ENCODE measurements at regions not wholly inside any gene's neighbourhood (a gene's known extent, or its start where the extent isn't known, plus 50 kb on each side); places are given as distances from the start of the nearest gene placed in this dataset.

- H3K23ac ChIP-seq (ENCODE audit: low read depth, low read length): no peak overlapping the region
- no peak overlapping the region for H2AK5ac ChIP-seq (ENCODE audit: low read depth, low read length)
- no peaks in the 10 kb centered on the region for H3K9me1 ChIP-seq (ENCODE audit: insufficient read depth, low read length)
- CTCF ChIA-PET: no interaction called here
- H3K27ac ChIP-seq (ENCODE audit: insufficient read depth, low read length): no peak overlapping the region
- H4K20me1 ChIP-seq (ENCODE audit: insufficient read depth, low read length): no peaks in the 10 kb centered on the region
- H2BK5ac ChIP-seq (ENCODE audit: low read depth, low read length, poor library complexity, severe bottlenecking): no peak overlapping the region
- no peak overlapping the region for H2BK20ac ChIP-seq (ENCODE audit: low read depth, low read length)
- POLR2A ChIA-PET (ENCODE audit: unreplicated experiment): no interaction called here
- no peaks in the 10 kb centered on the region for H3K9me3 ChIP-seq (ENCODE audit: control insufficient read depth, insufficient read depth, low read length)
- no peak overlapping the region for H4K8ac ChIP-seq (ENCODE audit: low read depth in 2 of 2, low read length in 2 of 2)
- no peak overlapping the region for H3K4me3 ChIP-seq (ENCODE audit: insufficient read depth, low read depth, low read length)
- no TSS peak for BruUV-seq (replicated peaks)
- in situ Hi-C loops (cut with MboI; ENCODE audit: low sequenced_read_pairs): no loop called here
- no peaks in the 10 kb centered on the region for H3K27me3 ChIP-seq (ENCODE audit: control insufficient read depth, insufficient read depth, low read length)
- DNase-seq (no peak), ATAC-seq (ENCODE audit: low read depth) (no peak)
- H2BK120ac ChIP-seq (ENCODE audit: low read depth, low read length): no peak overlapping the region
- H3K79me1 ChIP-seq (ENCODE audit: low read depth in 1 of 2, low read length in 2 of 2): no peaks in the 10 kb centered on the region
- H3K4me1 ChIP-seq (ENCODE audit: control insufficient read depth, insufficient read depth, low read length): no peaks in the 10 kb centered on the region
- TF ChIP-seq CEBPB (IDR thresholded peaks at IDR 0.05; ENCODE audit: low read depth, low read length) (peak; percentile 32; the same call in 1 of the 2 replicates), MAZ (IDR thresholded peaks at IDR 0.05; ENCODE audit: borderline replicate concordance, low read depth, low read length) (no peak), NFE2L2 (IDR thresholded peaks at IDR 0.05; ENCODE audit: low read depth, low read length) (no peak), MAFK (IDR thresholded peaks at IDR 0.05; ENCODE audit: low read depth, low read length) (no peak)
- H3K9ac ChIP-seq (ENCODE audit: low read depth, low read length): no peak overlapping the region
- no peak overlapping the region for H4K5ac ChIP-seq (ENCODE audit: low read depth, low read length)
- no peak overlapping the region for H3K4me2 ChIP-seq (ENCODE audit: low read depth, low read length)
- H2AFZ ChIP-seq (replicated peaks; ENCODE audit: low read length, poor library complexity): no peak overlapping the region
- no peaks in the 10 kb centered on the region for H3K36me3 ChIP-seq (ENCODE audit: control insufficient read depth, insufficient read depth, low read length)
- no peak overlapping the region for H2AK9ac ChIP-seq (replicated peaks; ENCODE audit: low read depth, low read length, poor library complexity)
- H2BK15ac ChIP-seq (ENCODE audit: low read depth, low read length): no peak overlapping the region
- H3K14ac ChIP-seq (replicated peaks; ENCODE audit: low read depth, low read length): no peak overlapping the region
- no peak overlapping the region for H4K91ac ChIP-seq (ENCODE audit: insufficient read depth, low read depth, low read length)
- no peak overlapping the region for H3K56ac ChIP-seq (ENCODE audit: extremely low read depth, insufficient read depth, low read length)
- dilution Hi-C loops (cut with HindIII; ENCODE audit: low sequenced_read_pairs, unreplicated experiment): no loop called here
- no peak overlapping the region for H3K18ac ChIP-seq (ENCODE audit: low read depth, low read length)
- no CpG with 5 or more reads among the region's 3 CpGs for WGBS, 2 experiments (ENCODE audit: extremely low coverage in 2 of 2, insufficient read length in 1 of 2)
- H3K4ac ChIP-seq (ENCODE audit: low read depth, low read length): no peak overlapping the region
- intact Hi-C loops (cut with micrococcal nuclease): no loop called here
Observed at GRCh38 chr5:110025160-110025559, 335.4 kb downstream of the MAN2A1 start.

Data from IMR-90 (cell line).